ENCODE measurements at regions not wholly inside any gene's neighbourhood (a gene's known extent, or its start where the extent isn't known, plus 50 kb on each side); places are given as distances from the start of the nearest gene placed in this dataset.

DNA sequence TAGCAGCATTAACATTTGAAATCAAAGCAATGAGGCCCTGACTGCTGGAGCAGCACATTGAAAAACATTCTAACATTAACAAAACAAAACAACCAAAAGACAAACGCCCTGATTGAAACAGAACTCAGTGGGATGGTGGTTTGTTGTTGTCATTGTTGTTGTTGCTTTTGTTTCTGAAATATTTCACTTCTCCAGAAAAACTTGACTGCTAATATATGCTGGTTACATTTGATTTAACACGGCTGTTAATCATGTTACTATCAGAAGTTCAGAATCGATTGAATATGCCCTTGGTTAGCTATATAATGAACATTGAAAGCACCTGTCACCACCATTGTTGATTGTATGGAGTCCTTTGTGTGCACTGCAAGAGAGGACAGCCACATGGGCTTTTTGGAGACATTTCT, 790.4 kb upstream of the GALNTL6 start:
- no peak overlapping the region for H3K4me3 ChIP-seq (ENCODE audit: low read depth, low read length)
- TF ChIP-seq, protein P1, sequence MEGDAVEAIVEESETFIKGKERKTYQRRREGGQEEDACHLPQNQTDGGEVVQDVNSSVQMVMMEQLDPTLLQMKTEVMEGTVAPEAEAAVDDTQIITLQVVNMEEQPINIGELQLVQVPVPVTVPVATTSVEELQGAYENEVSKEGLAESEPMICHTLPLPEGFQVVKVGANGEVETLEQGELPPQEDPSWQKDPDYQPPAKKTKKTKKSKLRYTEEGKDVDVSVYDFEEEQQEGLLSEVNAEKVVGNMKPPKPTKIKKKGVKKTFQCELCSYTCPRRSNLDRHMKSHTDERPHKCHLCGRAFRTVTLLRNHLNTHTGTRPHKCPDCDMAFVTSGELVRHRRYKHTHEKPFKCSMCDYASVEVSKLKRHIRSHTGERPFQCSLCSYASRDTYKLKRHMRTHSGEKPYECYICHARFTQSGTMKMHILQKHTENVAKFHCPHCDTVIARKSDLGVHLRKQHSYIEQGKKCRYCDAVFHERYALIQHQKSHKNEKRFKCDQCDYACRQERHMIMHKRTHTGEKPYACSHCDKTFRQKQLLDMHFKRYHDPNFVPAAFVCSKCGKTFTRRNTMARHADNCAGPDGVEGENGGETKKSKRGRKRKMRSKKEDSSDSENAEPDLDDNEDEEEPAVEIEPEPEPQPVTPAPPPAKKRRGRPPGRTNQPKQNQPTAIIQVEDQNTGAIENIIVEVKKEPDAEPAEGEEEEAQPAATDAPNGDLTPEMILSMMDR (IDR thresholded peaks at IDR 0.05; ENCODE audit: insufficient read depth, low read depth, low read length, missing control alignments): no peak
- DNase-seq (ENCODE audit: low read depth): no peak

DNA sequence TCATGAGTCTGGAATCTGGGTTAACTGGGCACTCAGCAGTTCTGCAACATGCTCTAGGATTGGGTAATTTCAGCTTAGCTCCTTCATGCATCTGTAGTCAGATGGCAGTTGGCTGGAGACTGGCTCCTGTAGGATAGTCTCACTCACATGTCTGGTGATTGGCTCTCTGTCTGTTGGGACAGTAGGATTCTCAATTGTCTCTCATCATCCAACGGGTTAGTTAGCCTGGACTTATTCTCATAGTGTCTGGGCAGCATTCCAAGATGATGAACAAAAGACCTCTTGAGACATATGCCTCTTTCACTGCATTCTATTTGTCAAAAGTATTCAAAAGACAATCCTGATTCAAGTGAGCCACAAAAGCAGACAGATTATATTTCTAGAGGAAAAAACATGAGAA, 795.6 kb upstream of the GALNTL6 start:
- TF ChIP-seq, protein P1 (IDR thresholded peaks at IDR 0.05; ENCODE audit: insufficient read depth, low read depth, low read length, missing control alignments): no peak
- no peak overlapping the region for H3K4me3 ChIP-seq (ENCODE audit: low read depth, low read length)
- no peak for DNase-seq (ENCODE audit: low read depth)

DNA sequence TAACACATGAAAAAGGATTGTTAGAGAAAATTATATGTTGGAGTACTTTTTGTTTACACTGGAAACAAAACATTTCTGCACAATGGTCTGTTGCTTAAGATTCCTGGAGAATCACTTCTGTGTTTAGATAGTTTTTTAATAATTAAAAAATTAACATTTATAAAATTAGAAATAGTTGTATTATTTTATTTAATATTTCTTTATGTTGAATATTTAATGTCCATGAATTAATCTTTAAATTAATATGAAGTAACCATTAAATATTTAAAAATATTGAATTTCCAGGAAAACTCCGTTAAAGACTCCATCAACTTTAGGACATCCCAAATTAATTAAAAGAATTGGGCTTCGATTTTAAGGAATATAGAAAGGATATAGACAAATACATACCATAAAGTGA, 797.1 kb upstream of the GALNTL6 start:
- H3K4me3 ChIP-seq (ENCODE audit: low read depth, low read length): no peak overlapping the region
- DNase-seq (ENCODE audit: low read depth): no peak
- TF ChIP-seq, protein P1 (IDR thresholded peaks at IDR 0.05; ENCODE audit: insufficient read depth, low read depth, low read length, missing control alignments): no peak

DNA sequence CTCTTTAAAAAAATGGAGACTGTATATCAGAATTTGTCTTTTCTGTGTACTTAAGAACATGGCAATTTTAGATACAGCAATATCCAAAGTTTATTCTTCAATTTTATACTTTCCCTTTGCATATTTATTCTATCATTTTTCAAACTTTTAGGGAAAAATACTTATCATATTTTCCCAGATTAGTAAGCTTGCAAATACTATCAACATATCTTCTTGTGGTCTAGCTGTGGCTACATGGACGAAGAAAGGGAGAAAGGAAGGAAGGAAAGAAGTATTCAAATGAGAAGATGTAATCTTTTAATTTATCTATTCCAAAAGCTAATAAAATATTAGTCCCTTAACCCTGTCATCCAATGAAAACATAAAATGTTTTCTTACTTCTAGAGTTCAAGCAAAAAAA, 797.8 kb upstream of the GALNTL6 start:
- TF ChIP-seq, protein P1 (IDR thresholded peaks at IDR 0.05; ENCODE audit: insufficient read depth, low read depth, low read length, missing control alignments): no peak
- no peak for DNase-seq (ENCODE audit: low read depth)
- H3K4me3 ChIP-seq (ENCODE audit: low read depth, low read length): no peak overlapping the region

DNA sequence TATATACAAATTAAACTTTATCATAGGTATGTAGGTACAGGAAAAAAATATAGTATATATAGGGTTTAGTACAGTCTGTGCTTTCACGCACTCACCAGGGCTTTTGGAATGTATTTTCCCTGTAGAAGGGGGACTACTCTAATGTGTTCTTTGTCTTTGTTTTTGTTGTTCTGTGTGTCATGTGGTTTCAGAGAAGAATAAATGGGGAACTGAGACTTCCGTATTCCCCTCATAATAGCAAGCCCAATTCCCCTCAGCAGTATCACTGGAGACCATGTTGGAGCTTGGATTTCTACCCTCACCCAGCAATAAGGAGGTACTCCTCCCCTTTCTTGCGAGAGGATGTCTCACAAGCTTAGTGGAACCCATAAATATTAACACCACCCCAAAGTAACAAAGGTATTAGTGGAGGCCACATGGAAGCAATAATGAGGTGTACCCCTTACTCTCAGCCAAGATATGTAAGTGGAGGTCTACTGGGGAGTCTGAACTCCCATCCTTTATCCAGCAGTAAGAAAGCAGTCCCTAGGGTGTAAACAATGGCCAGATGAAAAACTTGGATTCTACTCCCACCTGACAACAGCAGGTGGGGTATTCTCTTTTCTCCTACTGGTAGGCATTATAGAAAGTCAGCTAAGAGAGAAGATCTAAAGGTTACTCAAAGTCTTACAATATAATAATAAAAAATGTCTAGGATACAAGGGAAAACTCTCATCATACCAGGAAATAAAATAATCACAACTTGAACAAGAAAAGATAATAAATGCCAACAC, 805.4 kb upstream of the GALNTL6 start:
- DNase-seq (ENCODE audit: low read depth): no peak
- no peak overlapping the region for H3K4me3 ChIP-seq (ENCODE audit: low read depth, low read length)
- TF ChIP-seq, protein P1 (IDR thresholded peaks at IDR 0.05; ENCODE audit: insufficient read depth, low read depth, low read length, missing control alignments): no peak

DNA sequence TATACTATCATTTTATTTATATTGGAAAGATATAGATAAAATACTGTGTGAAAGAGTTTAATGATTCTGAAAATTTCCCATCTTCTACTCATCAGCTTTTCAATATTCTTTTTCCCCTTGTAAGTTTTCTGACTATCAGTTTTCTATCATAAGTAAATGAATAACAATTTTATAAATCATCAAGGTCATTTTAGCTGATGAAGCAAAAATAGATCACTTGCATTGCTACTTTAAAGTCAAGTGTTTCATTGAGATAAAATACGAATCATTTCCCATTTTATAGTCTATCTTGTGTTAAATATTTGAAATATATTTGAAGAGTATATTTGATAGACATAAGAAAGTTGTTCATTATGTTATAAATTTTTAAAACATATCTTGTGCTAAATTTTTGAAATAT, 811.0 kb upstream of the GALNTL6 start:
- DNase-seq (ENCODE audit: low read depth): no peak
- TF ChIP-seq, protein P1 (IDR thresholded peaks at IDR 0.05; ENCODE audit: insufficient read depth, low read depth, low read length, missing control alignments): no peak
- H3K4me3 ChIP-seq (ENCODE audit: low read depth, low read length): no peak overlapping the region
